IPS-20b (cell line): ENCODE measurements at regions not wholly inside any gene's neighbourhood (a gene's known extent, or its start where the extent isn't known, plus 50 kb on each side); places are given as distances from the start of the nearest gene placed in this dataset.

Experiments used
- H3K27ac ChIP-seq: one replicate; pipeline ENCODE4 v1.5.1; 2013; ENCODE audit warnings: low read length
- H3K27me3 ChIP-seq: 2 replicates; pipeline ENCODE4 v1.6.1; 2013; ENCODE audit warnings: mild to moderate bottlenecking, low read length, inconsistent platforms; ENCODE audit not compliant: insufficient read depth
- H3K36me3 ChIP-seq: 2 replicates; pipeline ENCODE4 v1.6.1; 2013; ENCODE audit warnings: low read depth, mild to moderate bottlenecking, inconsistent platforms, low read length, moderate library complexity; ENCODE audit not compliant: insufficient read depth
- H3K4me1 ChIP-seq: 2 replicates; pipeline ENCODE4 v1.6.1; 2013; ENCODE audit warnings: mild to moderate bottlenecking, control low read depth, inconsistent platforms, low read length, moderate library complexity; ENCODE audit not compliant: insufficient read depth
- H3K4me3 ChIP-seq: 2 replicates; pipeline ENCODE4 v1.5.1; 2013; ENCODE audit warnings: mild to moderate bottlenecking, low read length, inconsistent platforms
- H3K9ac ChIP-seq: 2 replicates; pipeline ENCODE4 v1.6.1; 2013; ENCODE audit warnings: low read depth, mild to moderate bottlenecking, inconsistent platforms, low read length, moderate library complexity
- H3K9me3 ChIP-seq: 2 replicates; pipeline ENCODE4 v1.6.1; 2013; ENCODE audit warnings: mild to moderate bottlenecking, low read depth, low read length, inconsistent platforms; ENCODE audit not compliant: insufficient read depth

- no peaks in the 10 kb centered on the region for H3K27me3 ChIP-seq
- H3K27ac ChIP-seq: no peak overlapping the region
- no peak overlapping the region for H3K9ac ChIP-seq
- H3K9me3 ChIP-seq: no peaks in the 10 kb centered on the region
- H3K4me1 ChIP-seq: no peaks in the 10 kb centered on the region
- no peaks in the 10 kb centered on the region for H3K36me3 ChIP-seq
- H3K4me3 ChIP-seq: no peak overlapping the region
Observed at GRCh38 chr7:19437446-19437845, 271.4 kb downstream of the POLR1F start.

GRCh38 chr7:19427944-19428343 lies 280.9 kb downstream of the POLR1F start:
- Histone ChIP-seq H3K27me3 (no peaks in the 10 kb centered on the region), H3K4me1 (peaks cover 9% of the 10 kb centered on the region; the same call in 1 of the 2 replicates), H3K36me3 (no peaks in the 10 kb centered on the region), H3K27ac (no peak overlapping the region), H3K9ac (no peak overlapping the region), H3K4me3 (no peak overlapping the region), H3K9me3 (no peaks in the 10 kb centered on the region)

DNA sequence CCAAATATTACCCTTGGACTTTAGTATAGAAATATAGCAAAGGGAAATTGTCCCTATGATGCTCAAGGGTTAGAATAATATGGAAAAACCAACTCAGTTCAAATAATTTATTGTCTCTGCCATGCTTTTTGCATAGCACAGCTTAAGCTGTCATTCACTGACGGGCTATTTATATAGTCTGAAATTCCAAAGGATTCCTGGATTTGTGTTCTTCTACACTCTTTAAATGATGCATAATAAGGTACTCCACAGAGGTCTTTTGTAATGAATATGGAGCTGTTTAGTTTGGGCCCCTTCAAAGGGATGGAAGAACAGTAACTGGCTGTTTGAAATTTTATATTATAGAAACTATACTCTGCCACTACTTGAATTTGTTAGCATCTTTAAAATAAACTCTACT lies 276.6 kb upstream of the FERD3L start:
- no peaks in the 10 kb centered on the region for H3K9me3 ChIP-seq
- H3K27me3 ChIP-seq: no peaks in the 10 kb centered on the region
- H3K27ac ChIP-seq: no peak overlapping the region
- no peak overlapping the region for H3K4me3 ChIP-seq
- H3K36me3 ChIP-seq: no peaks in the 10 kb centered on the region
- H3K4me1 ChIP-seq: peaks cover 13% of the 10 kb centered on the region; the same call in 1 of the 2 replicates
- H3K9ac ChIP-seq: no peak overlapping the region

GRCh38 chr7:19417231-19417630 lies 272.0 kb upstream of the FERD3L start:
- H3K9me3 ChIP-seq: no peaks in the 10 kb centered on the region
- no peaks in the 10 kb centered on the region for H3K27me3 ChIP-seq
- no peak overlapping the region for H3K4me3 ChIP-seq
- H3K36me3 ChIP-seq: no peaks in the 10 kb centered on the region
- H3K27ac ChIP-seq: no peak overlapping the region
- peaks cover 44% of the 10 kb centered on the region for H3K4me1 ChIP-seq
- no peak overlapping the region for H3K9ac ChIP-seq

GRCh38 chr7:19415123-19415522 lies 269.9 kb upstream of the FERD3L start:
- H3K9me3 ChIP-seq: no peaks in the 10 kb centered on the region
- H3K27me3 ChIP-seq: no peaks in the 10 kb centered on the region
- H3K27ac ChIP-seq: no peak overlapping the region
- no peaks in the 10 kb centered on the region for H3K36me3 ChIP-seq
- no peak overlapping the region for H3K9ac ChIP-seq
- H3K4me1 ChIP-seq: peaks cover 34% of the 10 kb centered on the region
- no peak overlapping the region for H3K4me3 ChIP-seq

DNA sequence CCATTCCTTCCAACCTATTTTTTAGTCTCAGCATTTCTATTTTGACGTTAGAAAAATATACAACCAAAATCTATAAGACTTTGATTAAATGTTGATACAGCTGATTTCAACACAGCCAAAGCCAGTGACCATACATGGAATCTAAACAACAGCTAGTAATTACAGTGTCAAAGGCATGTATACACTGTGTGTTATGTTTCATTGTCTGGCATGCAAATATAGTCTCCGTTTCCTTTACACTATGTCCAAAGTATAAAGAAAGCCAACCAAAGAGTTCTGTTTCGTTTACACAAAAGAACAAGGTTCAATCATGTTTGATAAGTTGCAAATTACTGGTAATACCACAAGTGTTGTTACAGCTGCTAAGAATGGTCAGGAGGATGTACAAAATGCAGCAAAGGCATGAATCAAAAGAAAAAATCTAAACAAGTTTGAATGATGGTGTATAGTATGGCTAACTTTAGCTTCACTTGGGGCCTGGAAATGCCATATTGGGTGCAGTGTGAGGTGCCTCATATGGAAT lies 268.3 kb upstream of the FERD3L start:
- no peak overlapping the region for H3K27ac ChIP-seq
- no peaks in the 10 kb centered on the region for H3K9me3 ChIP-seq
- no peak overlapping the region for H3K9ac ChIP-seq
- H3K36me3 ChIP-seq: no peaks in the 10 kb centered on the region
- peaks cover 34% of the 10 kb centered on the region for H3K4me1 ChIP-seq
- no peaks in the 10 kb centered on the region for H3K27me3 ChIP-seq
- H3K4me3 ChIP-seq: 0 out of 2 replicates have a peak overlapping the region, but pooled peaks have one; percentile 14

GRCh38 chr7:19410691-19411090 lies 265.5 kb upstream of the FERD3L start:
- H3K9me3 ChIP-seq: no peaks in the 10 kb centered on the region
- no peak overlapping the region for H3K4me3 ChIP-seq
- H3K27ac ChIP-seq: no peak overlapping the region
- H3K27me3 ChIP-seq: no peaks in the 10 kb centered on the region
- no peaks in the 10 kb centered on the region for H3K36me3 ChIP-seq
- peaks cover 21% of the 10 kb centered on the region for H3K4me1 ChIP-seq
- no peak overlapping the region for H3K9ac ChIP-seq

DNA sequence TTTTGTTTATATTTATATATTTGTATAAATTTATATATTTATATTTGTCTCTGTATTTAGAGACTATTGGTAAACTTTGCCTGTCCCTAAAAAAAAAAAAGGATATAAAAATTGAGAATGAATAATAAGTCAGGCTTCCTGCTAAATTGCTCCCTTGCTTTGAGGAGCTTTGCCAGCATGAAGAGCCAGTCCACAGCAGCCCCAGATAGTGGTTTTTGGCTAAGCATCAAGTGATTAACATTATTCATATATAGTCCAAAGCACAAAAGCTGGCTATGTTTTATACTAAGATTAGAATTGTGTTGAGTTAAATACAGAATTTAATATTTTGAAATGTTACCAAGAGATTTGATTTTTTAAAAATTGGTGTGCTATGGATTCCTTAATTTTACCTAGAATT lies 264.9 kb upstream of the FERD3L start:
- Histone ChIP-seq H3K36me3 (no peaks in the 10 kb centered on the region), H3K4me1 (peaks cover 20% of the 10 kb centered on the region)

DNA sequence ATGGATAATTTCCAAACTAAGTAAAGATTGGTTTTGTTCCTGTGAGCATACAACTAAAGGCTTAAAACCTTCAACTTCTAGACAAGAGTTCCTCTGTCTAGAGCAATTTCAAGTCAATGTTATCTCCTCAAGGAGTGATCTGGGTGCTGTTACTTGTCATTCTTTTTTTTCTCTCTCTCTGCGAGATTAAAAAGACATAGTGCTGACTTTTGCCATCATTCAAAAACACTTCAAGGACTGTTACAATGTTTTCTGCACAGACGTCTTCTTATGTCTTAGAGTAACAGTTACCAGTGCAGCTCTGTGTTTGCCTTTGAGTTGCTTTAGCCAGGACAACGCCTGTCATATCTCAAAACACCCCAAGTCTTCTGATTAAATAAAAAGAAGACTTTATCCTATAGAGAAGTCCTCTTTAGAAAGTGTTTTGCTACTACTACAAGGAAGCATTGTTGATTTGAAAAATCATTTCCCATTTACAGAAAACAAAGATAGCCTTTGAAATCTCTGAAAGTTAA lies 263.5 kb upstream of the FERD3L start:
- H3K9ac ChIP-seq: no peak overlapping the region

More for the DNA sequence above, 264.9 kb upstream of the FERD3L start:
- Histone ChIP-seq H3K27ac (no peak overlapping the region), H3K9ac (no peak overlapping the region), H3K27me3 (no peaks in the 10 kb centered on the region), H3K4me3 (no peak overlapping the region), H3K9me3 (no peaks in the 10 kb centered on the region)

GRCh38 chr7:19407270-19407669 lies 262.0 kb upstream of the FERD3L start:
- Histone ChIP-seq H3K4me3 (no peak overlapping the region), H3K27me3 (no peaks in the 10 kb centered on the region), H3K9ac (no peak overlapping the region), H3K27ac (no peak overlapping the region), H3K9me3 (no peaks in the 10 kb centered on the region), H3K4me1 (peaks cover 11% of the 10 kb centered on the region; the same call in 1 of the 2 replicates), H3K36me3 (no peaks in the 10 kb centered on the region)

More for the DNA sequence above, 263.5 kb upstream of the FERD3L start:
- Histone ChIP-seq H3K27ac (no peak overlapping the region), H3K36me3 (no peaks in the 10 kb centered on the region), H3K4me1 (peaks cover 15% of the 10 kb centered on the region), H3K4me3 (no peak overlapping the region), H3K27me3 (no peaks in the 10 kb centered on the region), H3K9me3 (no peaks in the 10 kb centered on the region)

DNA sequence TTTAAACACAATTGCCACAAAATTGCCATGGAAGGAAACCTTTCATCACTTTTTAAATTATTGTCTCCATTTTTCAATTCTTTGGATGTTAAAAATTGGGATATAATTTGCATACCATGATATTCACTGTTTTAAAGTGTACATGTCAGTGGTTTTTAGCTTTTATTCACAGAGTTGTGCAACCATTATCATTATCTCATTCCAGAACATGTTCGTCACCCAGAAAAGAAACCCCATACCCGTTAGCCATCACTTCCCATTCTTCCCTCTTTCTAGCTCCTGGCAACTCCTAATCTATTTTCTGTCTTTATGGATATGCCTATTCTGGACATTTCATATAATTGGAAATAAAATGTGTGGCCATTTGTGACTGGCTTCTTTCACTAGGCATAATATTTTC lies 260.3 kb upstream of the FERD3L start:
- no peaks in the 10 kb centered on the region for H3K36me3 ChIP-seq
- H3K4me3 ChIP-seq: no peak overlapping the region
- no peaks in the 10 kb centered on the region for H3K9me3 ChIP-seq
- H3K27me3 ChIP-seq: no peaks in the 10 kb centered on the region
- no peak overlapping the region for H3K27ac ChIP-seq
- peaks cover 11% of the 10 kb centered on the region; the same call in 1 of the 2 replicates for H3K4me1 ChIP-seq
- no peak overlapping the region for H3K9ac ChIP-seq

DNA sequence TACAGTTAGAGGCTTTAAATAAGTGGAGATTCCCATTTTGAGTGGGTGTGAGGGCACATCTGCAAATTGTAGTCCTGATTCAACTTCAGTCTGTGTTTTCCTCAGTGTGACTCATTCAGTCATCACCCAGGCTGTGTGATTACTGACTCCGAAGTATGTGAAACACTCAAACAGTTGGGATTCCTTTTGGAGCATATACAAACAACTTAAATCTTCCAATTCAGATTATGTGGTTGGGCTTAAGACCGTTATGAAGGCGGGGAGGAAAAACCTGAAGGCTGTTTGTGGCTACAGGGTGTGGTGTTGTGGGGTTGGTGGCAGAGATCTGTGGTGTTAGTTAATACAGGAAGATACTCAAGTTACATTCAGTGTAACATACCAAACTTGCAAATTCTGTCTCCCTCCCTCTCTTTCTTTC lies 259.7 kb upstream of the FERD3L start:
- H3K4me3 ChIP-seq: no peak overlapping the region
- H3K36me3 ChIP-seq: no peaks in the 10 kb centered on the region
- H3K4me1 ChIP-seq: peaks cover 11% of the 10 kb centered on the region; the same call in 1 of the 2 replicates
- H3K9ac ChIP-seq: no peak overlapping the region
- no peaks in the 10 kb centered on the region for H3K27me3 ChIP-seq
- H3K27ac ChIP-seq: no peak overlapping the region
- no peaks in the 10 kb centered on the region for H3K9me3 ChIP-seq
